Stimulated activated memory B cell treated with anti-CD40 and anti-IgM and Interleukin-4, amounts not matched to agents 10 μg/mL and 1 μg/mL and 100 μg/mL, for 72 hours (primary cell): ENCODE measurements at regions not wholly inside any gene's neighbourhood (a gene's known extent, or its start where the extent isn't known, plus 50 kb on each side); places are given as distances from the start of the nearest gene placed in this dataset.

ENCODE experiments used
- ATAC-seq: fragments of 150-1000 bp; cut with Tn5 transposase; 2 replicates; pipeline ENCODE4 v1.10.0; 2021
- H3K27ac Mint-ChIP-seq: one replicate; pipeline ENCODE4 v1.8.0; 2022; ENCODE audit warnings: mild to moderate bottlenecking, mixed read lengths
- H3K27me3 Mint-ChIP-seq: one replicate; pipeline ENCODE4 v1.8.0; 2022; ENCODE audit warnings: mixed read lengths
- H3K36me3 Mint-ChIP-seq: one replicate; pipeline ENCODE4 v1.8.0; 2022; ENCODE audit warnings: mixed read lengths
- H3K4me1 Mint-ChIP-seq: one replicate; pipeline ENCODE4 v1.8.0; 2022; ENCODE audit warnings: mixed read lengths
- H3K4me3 Mint-ChIP-seq: one replicate; pipeline ENCODE4 v1.8.0; 2022; ENCODE audit warnings: mild to moderate bottlenecking, moderate library complexity, mixed read lengths
- H3K9me3 Mint-ChIP-seq: one replicate; pipeline ENCODE4 v1.8.0; 2022; ENCODE audit warnings: mixed read lengths

DNA sequence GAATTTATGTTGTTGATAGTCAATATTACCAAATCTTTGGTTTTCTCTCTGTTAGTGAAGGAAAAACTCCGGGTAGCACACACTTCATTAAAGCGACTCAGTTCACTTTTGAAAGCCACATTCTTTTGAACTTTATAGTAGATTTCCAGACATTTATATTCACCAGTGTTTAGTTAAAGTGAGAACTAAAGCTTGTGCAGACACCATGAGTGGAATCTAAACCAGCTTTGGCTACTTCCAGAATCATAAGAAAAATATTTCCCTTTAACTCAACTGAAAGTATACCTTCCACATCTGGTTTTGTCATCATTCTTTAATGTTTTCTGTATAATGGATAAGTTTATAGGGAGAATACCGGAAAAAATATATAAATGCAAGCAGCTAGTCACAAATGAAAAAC, 92.1 kb upstream of the COL21A1 start:
- H3K36me3 Mint-ChIP-seq, result no peaks in the 10 kb centered on the region
- no peaks in the 10 kb centered on the region for H3K27me3 Mint-ChIP-seq
- no peak for ATAC-seq
- H3K4me3 Mint-ChIP-seq, result no peak overlapping the region
- no peak overlapping the region for H3K27ac Mint-ChIP-seq
- no peaks in the 10 kb centered on the region for H3K4me1 Mint-ChIP-seq
- H3K9me3 Mint-ChIP-seq, result no peaks in the 10 kb centered on the region

DNA sequence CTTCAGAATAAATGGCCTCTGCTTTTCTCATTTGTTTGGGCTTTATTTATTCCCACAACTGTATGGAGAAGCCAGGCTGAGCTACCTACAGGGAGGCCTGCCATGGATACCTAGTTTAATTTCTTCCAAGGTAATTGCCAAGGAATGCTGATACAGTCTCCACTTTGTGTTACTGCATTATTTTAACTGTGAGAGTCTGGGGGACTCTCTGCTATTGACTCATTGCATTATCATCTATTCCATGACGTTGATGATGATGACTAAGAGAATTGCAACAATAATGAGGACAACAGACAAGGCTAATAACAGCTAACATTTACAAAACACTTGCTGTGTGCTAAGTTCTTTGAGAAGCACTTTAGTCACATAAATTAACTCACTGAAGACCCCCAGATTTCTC, 88.3 kb upstream of the COL21A1 start:
- ATAC-seq, result no peak
- H3K36me3 Mint-ChIP-seq, result no peaks in the 10 kb centered on the region
- H3K27ac Mint-ChIP-seq, result no peak overlapping the region
- peaks cover 3% of the 10 kb centered on the region for H3K9me3 Mint-ChIP-seq
- no peaks in the 10 kb centered on the region for H3K4me1 Mint-ChIP-seq
- H3K4me3 Mint-ChIP-seq, result no peak overlapping the region
- H3K27me3 Mint-ChIP-seq, result no peaks in the 10 kb centered on the region

DNA sequence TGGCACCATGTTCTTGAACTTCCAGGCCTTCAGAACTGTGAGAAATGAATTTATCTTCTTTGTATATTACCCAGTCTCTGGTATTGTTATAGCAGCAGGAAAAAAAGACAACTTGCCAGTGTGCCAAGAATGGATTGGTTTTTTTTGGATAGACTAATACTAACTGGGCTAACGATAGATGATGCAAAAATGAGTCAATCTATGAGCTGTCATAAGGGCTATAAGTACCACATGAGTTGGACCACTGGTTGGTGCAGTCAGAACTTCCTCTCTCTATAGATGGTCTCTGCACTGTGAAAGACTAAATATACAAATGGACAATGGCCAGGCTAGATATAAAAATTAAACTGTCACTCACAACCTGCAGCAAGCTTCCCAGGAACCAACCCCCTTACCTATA, 87.6 kb upstream of the COL21A1 start:
- no peak for ATAC-seq
- H3K9me3 Mint-ChIP-seq, result peaks cover 3% of the 10 kb centered on the region
- H3K4me1 Mint-ChIP-seq, result no peaks in the 10 kb centered on the region
- no peaks in the 10 kb centered on the region for H3K36me3 Mint-ChIP-seq
- no peaks in the 10 kb centered on the region for H3K27me3 Mint-ChIP-seq
- H3K27ac Mint-ChIP-seq, result no peak overlapping the region
- no peak overlapping the region for H3K4me3 Mint-ChIP-seq

DNA sequence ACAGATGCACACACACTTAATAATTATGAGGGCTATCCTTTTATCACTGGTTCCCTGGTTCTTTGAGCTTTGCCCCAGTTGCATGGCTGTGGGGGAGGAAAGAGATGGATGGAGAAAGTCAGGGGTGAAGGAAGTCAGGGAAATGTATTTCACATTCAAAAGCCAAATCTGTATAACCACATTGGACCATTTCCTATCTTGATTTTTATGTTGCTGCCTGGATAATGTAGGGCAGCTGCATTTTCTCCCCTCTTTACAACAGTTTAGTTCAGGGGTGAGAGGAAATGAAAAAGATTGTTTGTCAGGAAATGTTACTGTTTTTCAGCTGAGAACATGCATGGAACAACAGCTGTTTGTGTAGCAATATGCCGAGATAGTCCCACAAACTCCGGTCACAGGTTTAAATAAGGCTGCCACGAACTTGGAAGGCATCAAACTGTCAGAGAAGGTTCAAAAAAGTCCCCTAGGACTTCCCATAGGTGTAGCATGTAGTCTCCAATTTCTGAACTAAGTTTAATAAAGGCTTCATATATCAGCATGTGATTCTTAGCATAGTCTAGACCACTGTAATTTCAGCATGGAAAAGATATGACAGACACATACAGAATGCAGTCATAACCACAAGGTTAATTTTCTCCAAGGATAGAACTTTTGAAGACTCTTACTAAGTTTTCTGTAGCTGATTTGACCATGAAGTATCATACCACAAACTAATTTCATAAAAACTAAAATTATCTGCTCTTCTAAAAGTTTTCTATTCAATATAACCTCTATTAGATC, 82.1 kb upstream of the COL21A1 start:
- no peaks in the 10 kb centered on the region for H3K4me1 Mint-ChIP-seq

DNA sequence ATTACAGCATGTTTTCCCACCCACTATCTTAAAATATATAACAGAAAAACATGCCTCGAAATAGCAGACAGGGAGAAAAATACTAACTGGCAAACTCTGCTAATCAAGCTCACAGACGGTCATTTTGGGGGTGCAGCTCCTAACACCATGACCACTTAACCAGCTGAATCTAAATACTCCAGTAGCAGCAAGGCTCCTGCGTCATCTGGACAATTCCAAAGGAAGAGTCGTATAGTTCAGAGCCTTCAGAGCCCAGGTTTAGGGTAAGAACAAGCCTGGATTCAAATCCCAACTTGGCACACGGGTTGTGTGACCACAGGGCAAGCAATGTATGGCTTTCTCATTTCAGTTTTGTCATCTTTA, 81.3 kb upstream of the COL21A1 start:
- H3K4me3 Mint-ChIP-seq, result no peak overlapping the region
- no peak overlapping the region for H3K27ac Mint-ChIP-seq
- H3K36me3 Mint-ChIP-seq, result no peaks in the 10 kb centered on the region
- H3K4me1 Mint-ChIP-seq, result no peaks in the 10 kb centered on the region
- H3K27me3 Mint-ChIP-seq, result no peaks in the 10 kb centered on the region
- H3K9me3 Mint-ChIP-seq, result peaks cover 1% of the 10 kb centered on the region
- ATAC-seq, result no peak

More for the DNA sequence above, 82.1 kb upstream of the COL21A1 start:
- H3K9me3 Mint-ChIP-seq, result peaks cover 3% of the 10 kb centered on the region
- H3K4me3 Mint-ChIP-seq, result no peak overlapping the region
- no peaks in the 10 kb centered on the region for H3K36me3 Mint-ChIP-seq
- ATAC-seq, result no peak
- H3K27ac Mint-ChIP-seq, result no peak overlapping the region
- H3K27me3 Mint-ChIP-seq, result no peaks in the 10 kb centered on the region

DNA sequence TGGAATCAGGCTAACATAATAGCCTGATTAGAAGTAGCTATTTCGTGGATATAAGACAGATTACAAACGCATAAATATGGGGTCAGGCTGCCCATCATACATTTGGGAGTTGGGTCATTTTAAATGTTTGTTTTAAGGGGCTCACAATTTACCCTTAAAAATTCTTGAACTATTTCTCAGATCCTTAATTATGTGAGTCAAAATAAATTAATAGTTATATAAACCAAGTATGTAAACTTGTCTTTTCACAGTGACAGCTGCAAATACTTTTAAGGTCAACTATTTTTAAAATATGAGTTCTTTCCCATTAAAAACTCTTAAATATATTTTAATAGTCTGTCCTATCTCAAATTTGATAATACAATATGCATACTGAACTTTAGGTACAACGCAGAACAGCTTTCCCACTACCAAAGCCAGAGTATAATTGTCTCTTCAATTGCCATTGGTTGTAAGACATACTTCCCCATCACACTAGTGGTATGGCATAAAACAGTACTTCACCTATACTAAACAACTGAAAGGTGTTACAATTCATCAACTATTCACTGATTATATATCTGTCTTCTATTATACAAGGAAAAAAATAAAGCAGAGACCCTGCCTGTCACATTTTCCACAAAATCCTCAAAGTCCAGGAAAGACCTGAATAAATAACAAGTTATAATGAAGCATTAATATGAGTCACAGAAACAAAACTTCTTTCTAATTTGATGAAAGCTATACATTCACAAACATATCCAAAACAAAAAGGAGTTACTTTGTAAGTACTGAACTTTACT, 80.8 kb upstream of the COL21A1 start:
- Mint-ChIP-seq H3K36me3 (no peaks in the 10 kb centered on the region), H3K27me3 (no peaks in the 10 kb centered on the region), H3K9me3 (no peaks in the 10 kb centered on the region), H3K4me1 (no peaks in the 10 kb centered on the region), H3K27ac (no peak overlapping the region), H3K4me3 (no peak overlapping the region)
- no peak for ATAC-seq

DNA sequence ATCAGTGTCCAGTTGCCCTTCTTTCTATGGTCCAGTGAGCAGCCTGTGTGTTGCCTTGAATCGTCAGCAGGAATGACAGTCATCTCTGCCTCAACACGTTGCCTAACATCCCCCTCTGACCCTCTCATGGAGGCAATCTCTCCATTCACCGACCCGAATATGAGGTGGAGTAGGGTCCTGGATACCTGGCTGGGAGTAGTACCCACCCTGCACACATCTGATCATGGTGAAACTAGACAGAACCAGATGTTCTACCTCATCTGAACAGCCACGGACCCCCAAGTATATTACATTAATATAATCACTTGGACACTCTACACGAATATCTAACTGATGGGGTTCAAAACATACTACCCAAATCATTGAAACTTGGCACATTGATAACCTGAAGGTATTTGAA, 77.0 kb upstream of the COL21A1 start:
- ATAC-seq, result no peak
- Mint-ChIP-seq H3K27ac (no peak overlapping the region), H3K9me3 (no peaks in the 10 kb centered on the region), H3K4me3 (no peak overlapping the region), H3K36me3 (no peaks in the 10 kb centered on the region), H3K27me3 (no peaks in the 10 kb centered on the region), H3K4me1 (no peaks in the 10 kb centered on the region)

DNA sequence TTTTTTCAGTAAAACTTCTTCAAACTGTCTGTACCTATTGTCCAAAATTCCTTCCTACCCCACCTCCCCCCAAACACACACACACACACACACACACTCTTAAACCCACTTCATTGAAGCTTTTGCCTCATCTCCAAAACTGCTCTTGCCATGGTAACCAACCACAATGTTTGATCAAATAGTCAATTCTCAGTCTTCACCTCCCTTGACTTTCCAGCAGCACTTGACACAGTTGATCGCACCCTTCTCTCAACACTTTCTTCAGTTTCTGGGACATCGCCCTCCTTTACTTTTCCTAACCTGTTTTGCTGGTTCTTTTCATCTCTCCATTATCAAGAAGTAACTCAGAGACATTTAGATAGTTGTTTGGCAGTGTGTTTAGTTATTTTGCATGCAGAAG, 71.5 kb upstream of the COL21A1 start:
- H3K9me3 Mint-ChIP-seq, result no peaks in the 10 kb centered on the region
- no peak for ATAC-seq
- no peak overlapping the region for H3K27ac Mint-ChIP-seq
- H3K4me1 Mint-ChIP-seq, result no peaks in the 10 kb centered on the region
- no peaks in the 10 kb centered on the region for H3K27me3 Mint-ChIP-seq
- no peaks in the 10 kb centered on the region for H3K36me3 Mint-ChIP-seq
- no peak overlapping the region for H3K4me3 Mint-ChIP-seq

DNA sequence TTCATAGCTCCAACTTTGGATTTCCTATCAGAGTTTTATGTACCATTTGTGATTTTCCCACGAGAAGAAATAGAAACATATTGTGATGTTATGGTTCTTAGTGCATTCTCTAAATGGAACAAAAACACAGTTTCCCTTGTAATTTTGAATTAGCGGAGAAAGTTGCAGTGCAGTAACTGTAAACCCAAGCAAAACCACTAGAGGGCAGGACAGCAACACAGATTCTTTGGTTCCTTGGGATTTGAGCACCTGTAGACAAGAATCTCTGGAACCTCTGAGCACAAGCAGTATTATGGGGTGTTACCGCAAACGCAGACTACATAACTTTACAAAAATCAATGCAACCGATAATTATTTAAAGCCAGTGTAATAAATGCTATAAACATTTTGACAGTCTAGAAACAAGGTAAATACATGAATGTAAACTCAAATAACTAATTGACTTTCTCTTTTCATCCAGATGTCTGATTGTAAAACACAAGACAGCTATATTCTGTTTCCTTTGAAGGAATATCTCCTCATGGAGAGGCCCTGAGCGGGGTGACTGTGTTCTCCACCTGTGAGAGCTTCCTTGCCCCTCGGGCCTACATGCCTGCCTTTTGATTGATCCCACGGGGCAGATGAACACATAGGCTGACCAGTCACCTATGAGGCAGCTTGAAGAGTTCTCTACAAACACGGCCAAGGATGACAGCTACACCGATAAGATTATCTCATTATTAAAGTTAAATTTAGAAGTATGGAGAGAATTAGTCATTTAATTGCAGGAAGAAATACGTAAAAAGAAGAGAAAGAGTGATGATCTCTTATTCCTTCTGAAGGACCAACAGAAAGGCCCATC, 67.5 kb upstream of the COL21A1 start:
- no peaks in the 10 kb centered on the region for H3K36me3 Mint-ChIP-seq
- no peak overlapping the region for H3K27ac Mint-ChIP-seq
- H3K9me3 Mint-ChIP-seq, result no peaks in the 10 kb centered on the region
- no peak for ATAC-seq
- H3K27me3 Mint-ChIP-seq, result no peaks in the 10 kb centered on the region
- H3K4me3 Mint-ChIP-seq, result no peak overlapping the region
- no peaks in the 10 kb centered on the region for H3K4me1 Mint-ChIP-seq

DNA sequence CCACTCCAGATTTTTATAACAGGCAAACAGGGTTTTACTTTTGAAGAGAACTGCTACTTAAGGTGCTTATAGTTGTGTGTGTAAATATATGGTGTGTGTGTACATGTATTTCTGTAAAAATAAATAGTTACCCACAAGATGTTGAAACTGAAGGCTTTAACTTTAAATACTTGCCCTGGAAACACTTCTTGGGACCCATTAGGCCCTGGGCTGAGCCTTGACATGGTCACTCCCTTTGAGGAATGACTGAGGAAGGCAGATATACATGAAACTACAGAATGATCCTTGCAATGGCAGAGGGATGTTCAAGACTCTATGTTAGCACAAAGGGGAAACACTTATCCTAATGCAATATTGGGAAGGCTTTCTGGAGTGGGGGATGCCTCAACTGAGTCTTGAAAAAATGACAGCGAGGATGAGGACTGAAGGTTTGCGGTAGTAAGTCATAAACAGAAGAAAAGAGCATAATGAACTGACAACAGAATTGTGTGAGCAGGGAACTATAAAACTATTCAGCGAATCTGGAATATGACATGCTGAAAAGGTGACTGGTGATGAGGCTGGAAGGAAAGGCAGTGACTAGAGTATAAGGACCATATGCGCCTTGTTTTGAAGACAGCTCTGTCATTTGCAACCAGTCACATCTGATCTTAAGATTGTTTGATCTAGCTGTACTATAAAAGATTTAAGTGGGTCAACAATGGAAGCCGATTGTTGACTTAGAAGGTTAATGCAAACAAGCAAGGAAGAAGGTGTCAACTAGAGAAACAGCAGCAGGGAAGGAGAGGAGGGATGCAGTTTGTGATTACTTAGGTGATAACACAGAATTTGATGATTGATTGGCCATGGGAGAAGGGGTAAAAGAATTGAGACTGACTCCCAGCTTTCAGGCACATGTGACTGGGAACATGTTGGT, 64.4 kb upstream of the COL21A1 start:
- H3K27me3 Mint-ChIP-seq, result no peaks in the 10 kb centered on the region
- ATAC-seq, result no peak

DNA sequence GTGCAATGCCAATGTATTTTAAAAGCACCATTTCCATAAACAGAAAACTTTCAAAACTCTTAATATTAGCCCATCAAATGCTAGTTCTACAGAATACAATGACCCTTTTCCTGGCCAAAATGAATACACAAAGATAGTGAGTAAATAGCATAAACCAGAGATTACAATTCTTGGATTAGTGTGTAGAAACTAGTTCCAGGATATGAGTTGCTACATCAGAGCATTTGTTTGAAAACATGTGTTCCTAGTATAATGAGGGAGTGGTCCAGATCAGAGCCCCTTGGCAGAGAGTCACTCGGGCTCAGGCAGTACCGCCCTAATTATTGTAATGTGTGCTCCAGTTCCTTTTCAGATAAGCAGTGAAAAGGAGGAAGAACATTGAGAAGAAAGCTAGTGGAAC, 63.7 kb upstream of the COL21A1 start:
- Mint-ChIP-seq H3K36me3 (no peaks in the 10 kb centered on the region), H3K4me3 (no peak overlapping the region), H3K4me1 (no peaks in the 10 kb centered on the region), H3K27ac (no peak overlapping the region), H3K9me3 (peaks cover 2% of the 10 kb centered on the region), H3K27me3 (no peaks in the 10 kb centered on the region)
- no peak for ATAC-seq

More for the DNA sequence above, 64.4 kb upstream of the COL21A1 start:
- H3K4me3 Mint-ChIP-seq, result no peak overlapping the region
- H3K9me3 Mint-ChIP-seq, result no peaks in the 10 kb centered on the region
- H3K36me3 Mint-ChIP-seq, result no peaks in the 10 kb centered on the region
- no peaks in the 10 kb centered on the region for H3K4me1 Mint-ChIP-seq
- H3K27ac Mint-ChIP-seq, result no peak overlapping the region

DNA sequence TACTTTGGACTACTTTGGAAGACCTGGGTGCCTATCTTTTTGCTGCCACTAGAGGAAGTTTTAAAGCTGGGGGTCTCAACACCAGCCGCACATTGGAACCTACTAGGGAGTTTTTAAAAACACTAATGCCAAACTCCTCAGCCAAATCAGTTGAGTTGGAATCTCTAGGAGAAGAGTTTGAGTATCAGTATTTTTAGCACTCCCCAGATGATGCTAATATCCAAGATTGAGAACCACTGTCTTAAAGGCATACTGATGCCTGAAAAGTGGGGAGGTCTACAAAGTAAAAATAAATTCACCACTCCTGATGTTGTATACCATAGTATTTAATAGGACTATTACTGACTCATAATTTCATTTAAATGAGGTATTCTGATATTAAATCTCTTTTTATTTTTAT, 62.9 kb upstream of the COL21A1 start:
- ATAC-seq, result no peak
- Mint-ChIP-seq H3K4me3 (no peak overlapping the region), H3K27me3 (no peaks in the 10 kb centered on the region), H3K36me3 (no peaks in the 10 kb centered on the region), H3K4me1 (no peaks in the 10 kb centered on the region), H3K9me3 (peaks cover 2% of the 10 kb centered on the region), H3K27ac (no peak overlapping the region)

DNA sequence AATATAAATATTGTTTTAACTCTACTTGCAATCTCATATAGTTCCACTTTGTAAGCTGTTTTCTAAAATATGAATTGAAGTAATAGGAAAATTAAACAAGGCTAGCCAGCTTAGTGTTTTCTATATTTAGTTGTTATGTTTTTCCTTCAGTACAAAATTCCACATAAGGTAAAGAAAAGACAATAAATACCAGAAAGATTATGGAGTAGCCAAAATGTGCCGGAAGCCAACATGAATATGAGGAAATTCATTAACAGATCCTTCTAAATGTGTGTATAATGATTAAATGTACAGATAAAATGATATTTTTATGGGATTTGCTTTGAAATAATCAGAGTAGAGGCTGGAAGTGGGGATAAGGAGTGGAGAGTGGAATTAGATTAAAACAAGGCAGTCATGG, 52.5 kb upstream of the COL21A1 start:
- no peak for ATAC-seq
- Mint-ChIP-seq H3K4me3 (no peak overlapping the region), H3K36me3 (no peaks in the 10 kb centered on the region), H3K4me1 (no peaks in the 10 kb centered on the region), H3K27me3 (no peaks in the 10 kb centered on the region), H3K27ac (no peak overlapping the region), H3K9me3 (peaks cover 8% of the 10 kb centered on the region)

DNA sequence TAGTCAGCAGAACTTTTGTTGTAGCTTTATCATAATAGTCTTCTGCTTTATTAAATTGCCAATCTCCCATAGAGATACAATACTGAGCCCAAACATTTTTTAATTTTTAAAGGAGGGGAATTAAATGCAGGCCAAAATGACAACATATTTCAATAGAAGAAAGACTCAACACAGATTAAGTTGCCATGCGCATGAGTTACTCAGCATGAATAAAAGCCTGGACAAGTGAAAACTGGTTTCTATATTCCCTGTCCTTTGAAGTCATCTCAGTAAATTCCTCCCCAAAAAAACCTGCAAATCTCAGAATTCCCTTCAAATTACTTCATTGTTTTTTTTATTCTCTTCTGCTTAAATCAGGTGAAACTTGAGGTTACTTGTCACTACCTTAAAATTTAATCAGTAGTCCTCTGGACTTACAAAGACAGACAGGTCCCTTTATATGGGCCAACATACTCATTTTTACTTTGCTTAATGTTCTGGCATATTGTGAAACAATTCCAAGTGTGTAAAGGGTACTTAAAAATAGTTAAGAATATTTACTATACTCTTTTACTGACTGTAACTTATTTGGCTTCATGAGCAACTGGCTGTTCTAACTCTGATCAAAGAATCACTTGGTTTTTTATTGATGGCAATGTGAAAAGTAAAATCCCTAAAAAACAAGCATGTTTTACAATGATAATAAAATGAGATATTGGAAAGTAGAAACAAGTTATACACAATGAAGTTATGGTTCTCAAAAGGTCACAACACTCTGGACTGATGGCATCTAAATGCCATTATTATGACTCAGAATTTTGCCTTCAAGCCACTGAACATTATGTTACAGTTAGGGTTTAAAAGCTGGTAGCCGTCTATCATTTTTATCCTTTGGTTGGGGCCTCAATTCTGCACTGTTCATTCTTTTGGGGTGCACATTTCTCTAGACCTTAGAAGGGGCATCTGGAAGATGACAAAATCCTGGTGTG, 49.9 kb upstream of the COL21A1 start:
- no peak for ATAC-seq
- no peak overlapping the region for H3K4me3 Mint-ChIP-seq
- H3K9me3 Mint-ChIP-seq, result peaks cover 4% of the 10 kb centered on the region
- H3K4me1 Mint-ChIP-seq, result no peaks in the 10 kb centered on the region
- no peak overlapping the region for H3K27ac Mint-ChIP-seq
- no peaks in the 10 kb centered on the region for H3K27me3 Mint-ChIP-seq
- no peaks in the 10 kb centered on the region for H3K36me3 Mint-ChIP-seq
